ENCODE measurements at regions not wholly inside any gene's neighbourhood (a gene's known extent, or its start where the extent isn't known, plus 50 kb on each side); places are given as distances from the start of the nearest gene placed in this dataset.

DNA sequence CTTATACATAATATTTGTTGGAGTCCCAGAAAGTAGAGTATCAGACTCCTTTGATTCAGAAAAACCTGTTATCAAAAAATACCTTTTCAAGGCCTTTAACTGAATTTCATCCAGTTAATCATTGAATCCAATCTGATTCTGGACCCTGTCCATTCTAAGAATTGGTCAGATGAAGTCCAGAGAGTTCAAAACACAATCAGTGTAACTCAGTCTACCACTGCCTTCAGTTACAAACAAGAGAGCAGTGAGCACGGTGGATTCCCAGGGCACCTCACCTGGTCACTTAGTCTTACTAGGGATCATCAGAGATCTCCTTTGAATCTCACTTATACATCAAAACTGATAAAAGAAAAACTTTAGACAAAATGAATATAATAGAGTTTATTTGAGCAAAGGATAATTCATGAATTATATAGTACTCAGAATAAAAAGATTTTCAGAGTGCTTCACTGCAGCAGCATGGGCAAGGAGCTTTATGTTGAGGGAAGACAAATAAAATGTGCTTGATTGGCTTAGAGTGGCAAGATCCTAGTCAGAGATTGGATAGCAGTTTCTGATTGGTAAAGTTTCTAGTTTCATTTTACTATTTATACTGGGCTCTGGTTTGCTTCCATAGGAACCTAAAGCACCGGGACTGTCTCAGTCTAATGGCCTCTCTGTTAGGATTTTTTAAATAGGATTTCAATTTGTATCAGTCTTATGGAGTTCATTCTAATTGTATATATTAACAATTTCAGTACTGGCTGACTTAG, 474.9 kb upstream of the GOLIM4 start:
- DNase-seq: no peak

DNA sequence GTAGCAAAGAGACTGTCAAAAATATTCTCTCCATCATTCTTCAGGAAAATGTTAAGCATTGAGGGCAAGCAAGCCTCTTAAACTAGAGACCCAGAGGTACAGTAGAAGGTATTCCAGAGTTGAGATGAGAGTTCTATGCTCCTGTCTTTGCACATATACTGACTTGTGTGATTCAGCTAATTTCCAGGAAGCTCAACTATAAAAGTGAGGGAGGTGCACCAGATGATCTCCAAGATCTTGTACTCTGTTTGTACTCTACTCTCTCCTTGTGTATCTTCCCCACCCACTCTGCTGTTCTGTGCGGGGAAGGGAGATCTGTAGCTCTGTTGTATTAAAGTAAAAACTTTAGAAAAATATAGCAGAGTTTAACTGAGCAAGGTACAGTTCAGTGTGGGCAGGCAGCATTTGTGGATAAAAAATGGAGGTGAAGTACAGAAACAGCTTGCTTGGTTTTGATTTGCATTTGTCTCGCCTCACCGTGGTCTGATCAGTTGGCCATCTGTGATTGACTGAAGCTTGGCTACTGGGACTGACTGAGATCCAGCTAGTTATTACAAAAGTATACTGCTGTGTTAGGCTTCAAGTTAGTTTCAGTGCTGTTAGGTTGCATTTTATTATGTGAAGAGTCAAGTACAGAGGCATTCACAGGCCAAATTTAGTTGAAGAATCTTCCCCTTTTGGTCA, 463.1 kb upstream of the GOLIM4 start:
- DNase-seq: no peak

DNA sequence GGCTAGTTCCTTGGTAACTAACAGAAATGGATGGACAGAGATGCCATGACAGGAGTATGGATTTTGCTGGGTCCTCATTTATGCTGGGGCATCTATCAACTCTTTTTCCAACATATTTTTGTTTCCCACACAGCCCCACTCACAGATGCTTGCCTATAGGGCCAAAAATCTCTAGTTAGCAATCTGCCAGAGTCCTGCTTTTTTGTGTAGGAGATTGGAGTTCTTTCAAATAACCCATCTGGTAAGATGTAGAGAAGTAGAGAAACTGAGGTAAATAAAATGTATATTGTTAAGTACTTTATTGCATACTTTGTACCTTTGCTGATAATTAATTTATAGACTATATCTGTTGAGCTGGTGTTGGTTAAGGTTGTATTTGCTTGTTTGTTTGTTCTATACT, 456.5 kb upstream of the GOLIM4 start:
- DNase-seq: no peak

DNA sequence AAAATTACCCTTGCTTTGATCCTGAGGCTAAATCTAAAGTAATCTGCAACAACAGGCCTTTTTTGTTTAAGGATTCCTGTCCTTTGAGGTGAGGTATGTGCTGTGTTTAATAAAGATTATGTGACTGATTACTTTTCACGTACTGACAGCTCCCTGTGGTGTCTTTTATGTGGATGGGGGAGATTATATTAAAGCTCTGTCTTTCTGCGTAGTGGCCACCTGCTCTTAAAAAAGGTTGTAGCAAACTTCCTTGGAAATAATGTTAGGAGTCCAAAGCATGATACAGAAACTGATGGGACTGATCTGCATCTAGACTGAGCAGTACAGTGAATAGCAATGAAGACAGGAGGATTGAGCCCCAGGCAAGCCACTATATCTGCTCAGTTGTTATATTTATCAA, 453.0 kb upstream of the GOLIM4 start:
- DNase-seq: no peak

DNA sequence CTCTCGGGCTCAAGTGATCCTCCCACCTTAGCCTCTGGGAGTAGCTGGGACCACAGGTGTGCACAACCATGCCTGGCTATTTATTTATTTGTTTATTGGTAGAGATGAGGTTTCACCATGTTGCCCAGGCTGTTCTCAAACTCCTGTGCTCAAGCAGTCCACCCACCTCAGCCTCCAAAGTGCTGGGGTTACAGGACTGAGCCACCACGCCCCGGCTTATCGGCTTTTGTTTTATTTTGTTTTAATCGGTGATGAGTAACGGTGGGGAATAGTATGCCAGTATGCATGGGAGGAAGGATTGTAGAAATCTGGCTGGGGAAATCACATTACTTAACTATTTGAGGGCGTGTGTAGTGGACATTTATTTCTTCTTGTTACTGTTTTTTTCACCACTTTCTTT, 451.0 kb upstream of the GOLIM4 start:
- no peak for DNase-seq

DNA sequence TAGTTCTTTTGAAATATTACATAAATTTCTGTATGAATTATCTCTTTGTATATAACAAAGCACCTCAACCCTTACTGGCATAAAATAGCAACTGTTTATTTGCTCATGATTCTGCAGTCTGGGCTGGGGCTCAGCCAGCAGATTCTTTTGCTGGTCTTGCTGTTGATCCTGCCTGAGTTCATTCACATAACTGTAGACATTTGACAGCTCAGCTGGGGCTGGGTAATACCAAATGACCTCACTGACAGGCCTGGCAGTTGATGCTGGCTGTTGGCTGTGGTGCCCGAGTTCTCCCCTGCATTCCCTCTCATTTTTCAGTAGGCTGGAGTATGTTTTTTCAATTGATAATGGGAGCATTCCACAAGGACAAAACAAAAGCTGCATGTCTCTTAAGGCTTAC, 449.9 kb upstream of the GOLIM4 start:
- no peak for DNase-seq

DNA sequence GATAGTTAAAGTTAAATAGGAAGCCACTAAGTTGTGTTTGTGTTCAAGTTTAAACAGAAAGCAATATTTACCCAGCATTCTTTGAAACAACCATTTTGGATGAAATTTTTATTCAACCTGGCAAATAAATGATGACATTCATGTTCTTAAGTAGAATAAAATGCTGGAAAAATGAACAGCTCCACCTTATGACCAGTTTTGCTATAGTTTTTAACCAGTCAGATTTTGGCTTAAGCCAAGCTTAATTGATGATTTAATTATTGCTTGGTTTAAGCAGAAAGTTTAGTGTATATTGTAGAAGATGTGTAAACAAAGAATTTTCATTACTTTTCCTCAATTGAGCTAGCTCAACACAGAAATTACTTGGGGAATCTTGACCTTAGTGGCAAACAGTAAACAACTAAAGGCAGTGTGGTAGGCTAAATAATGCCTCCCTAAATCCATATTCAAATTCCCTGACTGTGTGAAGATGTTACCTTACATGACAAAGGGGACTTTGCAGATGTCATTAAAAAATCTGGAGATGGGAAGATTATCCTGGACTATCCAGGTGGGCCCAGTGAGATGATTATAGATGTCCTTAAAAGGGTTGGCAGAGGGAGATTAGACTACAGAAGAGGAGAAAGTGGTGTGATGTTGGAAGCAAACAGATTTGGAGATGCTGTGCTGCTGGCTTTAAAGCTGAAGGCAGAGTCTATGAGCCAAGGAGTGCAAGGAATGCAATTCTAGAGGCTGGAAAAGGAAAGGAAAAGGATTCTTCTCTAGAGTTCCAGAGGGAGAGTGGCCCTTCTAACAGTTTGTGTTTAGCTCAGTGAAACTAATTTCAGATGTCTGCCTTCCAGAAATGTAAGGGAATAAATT, 448.6 kb upstream of the GOLIM4 start:
- DNase-seq: no peak

DNA sequence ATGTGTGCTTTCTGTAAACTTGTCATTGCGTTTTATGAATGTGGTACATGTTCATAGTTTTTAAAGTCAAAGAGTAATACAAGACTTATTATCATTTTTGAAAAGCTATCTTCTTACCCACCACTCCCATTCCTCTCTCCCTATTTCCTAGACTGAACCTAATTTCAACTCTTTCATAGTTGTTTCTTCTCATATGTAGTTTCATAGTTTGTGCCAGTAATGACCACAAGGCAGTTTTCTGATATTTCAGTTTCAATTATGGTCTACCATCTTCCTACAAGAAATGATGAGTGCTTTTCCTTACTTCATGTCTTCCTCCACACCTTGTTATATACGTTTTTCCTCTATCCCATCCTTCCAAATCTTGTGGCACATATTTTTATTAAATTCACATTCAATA, 445.0 kb upstream of the GOLIM4 start:
- no peak for DNase-seq

DNA sequence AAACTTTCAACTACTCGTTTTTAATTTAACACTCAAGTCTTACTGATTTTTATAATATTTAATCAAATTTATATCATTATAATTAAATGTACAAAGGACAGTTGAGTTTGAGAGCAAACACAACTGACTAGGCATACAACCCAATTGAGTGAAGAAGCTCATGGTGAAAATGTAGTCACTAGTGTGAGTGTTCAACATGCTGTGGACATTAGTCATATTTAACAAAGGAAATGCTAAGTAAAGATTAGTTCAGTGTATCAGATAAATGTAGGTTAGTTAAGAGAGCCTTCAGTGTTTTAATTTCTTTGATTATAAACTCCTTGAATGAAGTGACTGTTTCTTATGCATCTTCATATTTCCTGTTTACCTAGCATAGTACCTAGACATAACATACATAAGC, 444.2 kb upstream of the GOLIM4 start:
- no peak for DNase-seq

DNA sequence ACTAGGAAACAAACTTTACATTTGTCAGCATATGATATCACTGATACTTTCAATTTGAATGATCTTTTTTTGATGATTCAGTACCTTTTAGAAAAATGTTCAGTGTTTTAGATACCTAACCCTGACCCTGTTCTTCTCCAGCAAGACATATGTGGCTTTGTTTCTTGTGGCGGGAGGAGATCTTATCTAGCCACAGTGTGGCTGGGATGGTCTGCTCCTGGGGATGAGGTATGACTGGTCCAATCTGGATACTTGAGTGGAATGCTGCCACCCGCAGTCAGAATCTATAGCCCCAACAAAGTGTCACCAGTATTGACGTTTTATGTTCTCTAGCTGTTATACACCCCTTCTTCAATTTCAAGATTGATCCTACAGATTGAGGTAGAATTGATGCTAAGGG, 439.0 kb upstream of the GOLIM4 start:
- DNase-seq: no peak

DNA sequence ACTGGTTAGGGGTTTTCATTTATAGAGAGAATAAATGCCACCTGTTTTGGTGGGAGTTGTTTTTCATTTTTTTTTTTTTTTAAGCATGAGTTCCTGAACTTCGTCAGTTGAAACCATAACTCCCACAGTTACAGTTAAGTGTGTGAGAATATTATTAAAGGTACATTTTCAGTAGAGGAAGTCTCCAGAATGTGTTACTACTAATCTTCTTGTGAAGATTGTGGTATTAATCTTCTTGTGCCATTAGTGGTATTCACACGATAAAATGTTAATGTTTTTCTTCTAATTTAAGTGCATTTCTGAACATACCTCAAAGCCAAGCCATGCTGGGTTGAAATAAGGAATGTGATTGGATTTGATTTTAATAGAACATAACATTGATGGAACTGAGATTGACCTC, 437.9 kb upstream of the GOLIM4 start:
- DNase-seq: no peak

DNA sequence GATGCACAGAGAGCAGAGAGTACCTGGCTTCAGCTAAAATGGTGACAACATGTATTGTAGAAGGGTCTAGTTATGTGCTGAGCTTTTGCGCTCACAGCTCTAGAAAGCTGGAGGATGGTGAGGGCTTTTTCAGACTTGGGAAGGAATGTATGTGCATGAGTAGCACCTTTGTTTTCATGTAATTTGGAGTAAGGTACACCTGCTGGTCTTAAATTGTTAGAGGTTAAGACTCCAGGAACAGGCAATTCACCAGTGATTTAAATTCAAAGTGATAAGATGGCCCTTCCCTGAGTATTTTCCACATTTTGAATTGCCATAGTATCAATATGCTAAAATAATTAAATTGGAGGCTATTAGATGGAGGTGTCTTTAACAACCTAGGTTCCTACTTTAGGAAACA, 436.4 kb upstream of the GOLIM4 start:
- no peak for DNase-seq

DNA sequence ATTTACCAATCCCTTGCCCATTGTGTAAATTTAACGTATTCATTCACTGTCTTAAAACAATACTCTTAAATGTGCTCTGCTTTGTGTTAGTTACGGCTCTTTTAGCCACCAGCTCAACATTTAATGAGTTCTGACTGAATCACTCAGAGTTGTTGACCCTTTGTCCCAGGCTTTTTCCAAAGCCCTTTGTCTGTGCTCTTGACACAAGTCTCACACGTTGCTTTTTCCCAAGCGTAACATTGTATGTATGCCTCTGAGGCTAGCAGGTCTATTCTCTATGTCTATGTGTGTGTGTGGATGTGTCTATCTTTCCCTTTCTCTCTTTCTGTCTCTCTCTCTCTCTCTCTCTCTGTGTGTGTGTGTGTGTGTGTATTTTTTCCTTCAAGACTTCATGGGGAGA, 435.4 kb upstream of the GOLIM4 start:
- no peak for DNase-seq

DNA sequence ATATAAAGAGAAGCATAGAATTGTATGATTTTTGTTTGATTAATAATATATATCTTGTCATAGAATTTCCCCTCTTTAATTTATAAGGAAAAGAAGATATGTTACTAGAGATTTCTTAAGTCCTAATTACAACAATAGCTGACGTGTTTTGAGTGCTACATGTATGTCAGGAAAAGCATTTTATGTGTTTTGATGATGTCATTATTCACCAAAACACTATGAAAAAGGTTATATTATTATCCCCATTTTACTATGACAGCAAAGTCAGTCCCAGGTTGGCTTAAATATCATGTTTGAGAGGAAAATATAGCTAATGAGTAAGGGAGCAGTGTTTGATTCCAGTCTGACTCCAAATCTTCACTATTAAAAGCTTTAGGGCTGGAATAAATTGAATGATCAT, 428.4 kb upstream of the GOLIM4 start:
- DNase-seq: no peak

DNA sequence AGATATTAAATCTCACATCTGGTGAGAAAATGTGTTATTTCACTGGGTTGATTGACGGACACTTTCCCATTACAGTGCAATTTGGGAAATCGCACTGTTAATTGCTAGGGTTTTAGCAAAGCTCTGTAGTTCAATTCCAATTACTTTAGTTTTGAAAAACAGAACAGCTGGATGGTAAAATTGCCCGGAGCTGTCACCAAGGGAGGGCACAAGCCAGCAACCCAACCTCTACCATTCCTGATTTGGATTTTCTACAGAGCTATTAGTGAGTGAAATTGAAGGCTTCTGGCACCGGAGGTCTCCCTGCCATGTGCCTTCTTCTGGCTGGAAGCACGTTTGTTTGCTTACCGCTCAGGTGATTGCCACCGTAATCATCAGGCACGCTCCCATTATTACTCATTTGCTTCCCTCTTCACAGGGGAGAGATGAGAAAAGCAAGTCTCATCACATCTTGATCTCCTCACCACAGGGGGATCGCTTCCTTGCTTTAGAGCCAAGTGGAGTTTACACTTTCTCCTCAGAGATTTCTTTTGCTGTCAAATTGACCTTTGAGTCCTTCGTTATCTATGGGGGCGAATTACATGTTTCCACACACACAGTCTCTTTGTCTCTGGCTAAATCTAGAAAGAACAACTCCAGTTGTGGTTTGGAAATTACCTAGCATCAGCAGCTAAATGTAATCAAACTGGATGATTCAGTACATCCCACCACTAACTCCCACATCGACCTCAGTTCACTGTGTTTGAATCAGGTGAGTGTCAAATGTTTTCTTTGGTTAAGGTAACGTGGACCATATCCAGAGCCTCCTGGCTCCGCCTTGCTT, 421.7 kb upstream of the GOLIM4 start:
- no peak for DNase-seq

DNA sequence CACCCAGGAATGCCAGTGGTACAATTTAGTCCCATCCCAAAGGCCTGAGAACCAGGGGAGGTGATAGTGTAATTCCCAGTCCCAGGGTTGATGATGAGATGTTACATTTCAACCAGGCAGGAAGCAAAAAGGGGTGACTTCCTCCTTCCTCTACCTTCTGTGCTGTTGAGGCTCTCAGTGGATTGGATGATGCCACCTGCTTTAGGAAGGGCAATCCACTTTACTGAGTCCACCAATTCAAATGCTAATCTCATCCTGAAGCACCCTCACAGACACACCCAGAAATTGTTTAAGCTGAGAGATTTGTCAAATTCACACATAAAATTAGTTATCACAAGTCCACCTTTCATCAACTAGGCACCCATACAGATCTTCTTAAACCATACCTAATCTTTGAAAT, 418.5 kb upstream of the GOLIM4 start:
- no peak for DNase-seq

DNA sequence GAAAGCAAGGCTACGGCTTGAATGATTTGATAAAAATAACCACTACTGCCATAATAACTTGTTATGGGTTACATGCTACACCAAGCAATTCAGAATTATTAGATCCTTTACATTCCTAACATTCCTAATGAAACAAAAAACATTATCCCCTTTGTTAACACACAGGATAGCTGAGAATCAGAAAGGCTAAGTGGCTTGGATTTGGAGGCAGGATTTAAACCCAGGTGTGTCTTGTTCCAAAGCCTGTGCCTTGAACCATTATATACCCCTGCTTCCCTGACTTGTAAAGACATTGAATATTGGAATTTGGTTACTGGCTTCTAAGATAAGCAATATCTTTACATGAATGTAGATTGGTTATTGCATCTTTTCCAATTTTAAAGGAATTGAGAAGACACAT, 417.1 kb upstream of the GOLIM4 start:
- no peak for DNase-seq

DNA sequence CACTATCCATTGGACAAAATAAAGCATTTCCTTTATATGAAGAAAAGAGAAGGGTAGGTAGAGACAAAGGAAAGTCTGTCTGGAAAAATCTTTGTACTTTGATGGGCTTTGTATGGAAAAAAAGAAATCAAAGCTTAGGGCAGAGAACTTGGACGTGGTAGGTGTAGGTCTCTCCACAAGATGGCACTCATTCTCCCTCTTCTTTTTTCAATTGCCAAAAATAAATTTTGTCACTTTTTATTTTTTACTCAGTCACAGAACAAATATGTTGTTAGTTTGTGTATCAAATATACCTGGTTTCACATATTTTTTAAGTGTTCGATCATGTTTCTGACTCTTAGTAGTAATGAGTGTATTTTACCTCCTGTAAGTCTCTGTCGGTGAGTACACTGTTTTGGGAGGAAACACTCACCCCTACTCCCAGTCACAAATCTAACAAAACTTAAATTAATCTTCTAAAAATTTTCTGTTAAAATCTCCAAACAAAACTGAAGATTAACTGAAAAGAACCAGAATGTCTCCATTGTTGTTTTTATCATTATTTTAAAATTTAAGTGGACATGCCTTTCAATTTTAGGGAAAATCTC, 415.8 kb upstream of the GOLIM4 start:
- no peak for DNase-seq

DNA sequence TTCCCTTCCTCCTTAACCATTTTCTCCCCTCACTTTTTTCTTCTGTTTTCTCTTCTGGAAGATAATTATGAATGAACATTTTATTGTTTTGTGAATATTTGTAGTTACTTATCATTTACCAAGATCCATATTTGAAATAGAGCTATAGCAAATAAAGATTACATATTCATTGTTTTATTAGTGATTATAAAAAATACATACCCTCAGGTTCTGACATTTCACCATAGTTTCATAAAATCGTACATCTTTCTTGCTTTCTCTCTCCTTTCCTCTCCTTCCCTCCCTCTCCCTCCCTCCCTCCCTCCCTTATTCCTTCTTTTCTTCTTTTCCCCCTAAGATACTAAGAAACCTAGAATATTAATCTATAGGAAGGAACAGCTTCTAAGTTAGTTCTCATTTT, 410.9 kb upstream of the GOLIM4 start:
- DNase-seq: no peak

DNA sequence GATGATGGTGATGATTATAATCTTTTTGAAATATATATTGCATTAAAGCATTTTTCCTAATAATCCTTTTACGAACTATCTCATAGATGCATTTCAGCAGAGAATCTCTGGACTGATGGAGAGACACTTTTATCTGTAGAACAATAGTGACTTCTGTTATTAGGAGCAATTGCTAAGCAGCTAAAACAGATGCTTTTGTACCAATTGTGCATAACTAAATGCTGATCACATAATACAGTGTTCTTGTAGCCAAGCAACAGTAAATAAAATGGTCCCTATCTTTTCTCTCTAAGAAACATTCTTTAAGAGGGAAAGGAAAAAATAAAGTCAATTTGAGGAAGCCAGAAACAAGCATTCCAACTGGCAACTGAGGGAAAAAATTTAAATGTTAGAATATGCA, 405.8 kb upstream of the GOLIM4 start:
- DNase-seq: no peak

DNA sequence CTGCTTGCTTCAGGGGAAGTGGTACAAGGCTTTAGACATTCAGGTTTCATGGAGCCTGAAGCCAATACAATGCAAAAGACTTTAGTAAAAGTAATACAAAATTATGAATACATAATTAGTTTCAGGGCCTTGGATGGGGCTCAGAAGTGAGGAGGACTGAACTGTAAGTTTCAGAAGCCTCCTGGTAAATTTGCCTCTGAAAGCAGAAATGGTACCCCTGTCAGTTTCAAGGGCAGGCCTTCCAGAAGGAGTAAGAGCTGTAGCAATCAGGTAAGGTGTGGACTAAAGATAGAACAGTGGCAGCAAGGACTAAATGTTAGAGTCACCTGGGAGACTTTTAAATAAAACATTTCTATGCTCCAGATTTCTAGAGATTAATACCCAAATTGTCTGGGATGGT, 402.5 kb upstream of the GOLIM4 start:
- DNase-seq: no peak

DNA sequence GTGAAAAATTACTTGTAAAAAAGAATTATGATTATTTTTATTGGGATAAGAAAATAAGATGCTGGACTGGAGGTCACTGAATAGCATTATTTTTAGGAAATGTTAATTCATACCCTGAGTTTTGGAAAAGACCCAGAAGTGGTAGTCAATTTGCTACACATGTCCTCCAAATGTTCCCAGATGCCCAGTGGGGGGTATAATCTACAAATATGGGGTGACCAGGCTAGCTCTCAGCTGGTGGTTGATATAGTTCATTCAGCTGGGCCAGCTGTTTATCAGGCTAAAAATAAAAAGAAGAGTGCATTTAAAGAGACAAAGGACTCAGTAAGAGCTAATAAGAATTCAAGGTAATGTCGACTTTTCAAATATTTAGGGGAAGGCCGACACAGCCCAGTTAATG, 402.0 kb upstream of the GOLIM4 start:
- no peak for DNase-seq

DNA sequence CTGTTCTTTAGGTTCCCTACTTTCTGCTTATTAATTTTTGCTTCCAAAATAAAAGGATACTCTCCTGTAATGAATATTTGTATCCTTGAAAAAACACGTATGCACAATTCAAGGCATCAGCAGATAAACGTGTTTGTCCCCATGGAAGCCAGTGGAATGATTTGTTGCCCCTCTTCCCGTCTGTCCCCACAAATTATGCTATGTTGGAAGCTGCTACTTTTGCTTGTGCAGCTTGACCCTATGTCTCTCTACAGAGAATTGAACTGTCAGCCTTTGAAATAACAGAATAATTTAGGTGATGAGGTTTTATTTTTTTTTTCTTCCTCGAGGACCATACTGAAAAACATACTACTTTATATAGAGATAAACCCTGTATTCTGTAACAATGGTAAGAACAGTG, 401.5 kb upstream of the GOLIM4 start:
- DNase-seq: no peak

All from CD4-positive, alpha-beta T cell treated with Interleukin-17A for 1 hour (primary cell).